Stomach (tissue), 8 donors: ENCODE measurements at regions not wholly inside any gene's neighbourhood (a gene's known extent, or its start where the extent isn't known, plus 50 kb on each side); places are given as distances from the start of the nearest gene placed in this dataset.

Source experiments
- DNase-seq, 2 donors: peaks; one replicate each; pipeline versions ENCODE4 v3.0.0 to v3.0.0-alpha.2; 2013 to 2019
- H3K27ac ChIP-seq, 5 donors: fragments of 200-600 bp in 4 of 5; sonication (generic) in 4 of 5; one replicate each; pipeline ENCODE4 v1.5.1; 2013 to 2019; ENCODE audit warnings: mild to moderate bottlenecking in 1 of 5, moderate library complexity in 1 of 5
- H3K27me3 ChIP-seq, 3 donors: fragments of 200-600 bp; sonication (generic); one replicate each; pipeline ENCODE4 v1.5.1; 2017 to 2019; ENCODE audit warnings: mixed run types in 1 of 3
- H3K36me3 ChIP-seq, 4 donors: fragments of 200-600 bp; sonication (generic); 1 replicate in 3 of 4; 2 replicates in 1 of 4; pipeline ENCODE4 v1.5.1; 2016 to 2019
- H3K4me1 ChIP-seq, 4 donors: fragments of 200-600 bp; sonication (generic); one replicate each; pipeline ENCODE4 v1.5.1; 2016 to 2019
- H3K4me3 ChIP-seq, 4 donors: fragments of 200-600 bp; sonication (generic) in 3 of 4; one replicate each; pipeline ENCODE4 v1.5.1; 2016 to 2019; ENCODE audit warnings: mild to moderate bottlenecking in 1 of 4
- H3K9me3 ChIP-seq, 4 donors: fragments of 200-600 bp; sonication (generic); one replicate each; pipeline ENCODE4 v1.5.1; 2016 to 2019
- EP300 ChIP-seq: sonication (generic); formaldehyde crosslinking; IDR thresholded peaks from one replicate; pipeline ENCODE4 v1.6.1; 2017; ENCODE audit warnings: antibody characterized with exemption
- POLR2A ChIP-seq, 4 donors: fragments of 450-650 bp; IDR thresholded peaks; one replicate each; pipeline ENCODE4 v1.6.1; 2016; ENCODE audit warnings: antibody characterized with exemption in 4 of 4, control low read depth in 2 of 4, mild to moderate bottlenecking in 1 of 4, moderate library complexity in 1 of 4
- POLR2AphosphoS5 ChIP-seq, 3 donors: sonication (generic); formaldehyde crosslinking; IDR thresholded peaks; one replicate each; pipeline ENCODE4 v1.6.1; 2016; ENCODE audit warnings: antibody characterized with exemption in 3 of 3
- WGBS, 5 donors: extraction: QIAGEN DNeasy Blood & Tissue Kit in 3 of 5; methylation state at CpG; one replicate each; pipeline versions ENCODE4 v1.1.5 to v1.1.7; 2013 to 2018; 5-methylcytosine and 5-hydroxymethylcytosine counted together
- intact Hi-C: fragments of 100-400 bp; cut with DNase I; formaldehyde crosslinking; loops from one replicate; pipeline ENCODE4 v1.15.1; 2023; ENCODE audit warnings: low total_unique reads
- TF ChIP-seq, protein P1 (sequence below), 7 experiments: fragments of 450-650 bp in 4 of 7; fragments of 200-600 bp in 3 of 7; sonication (generic) in 3 of 7; IDR thresholded peaks; one replicate each; pipeline ENCODE4 v1.5.1; 2016 to 2019; ENCODE audit warnings: antibody characterized with exemption in 7 of 7, control low read depth in 2 of 7, mild to moderate bottlenecking in 1 of 7
- donor health status: healthy with polysubstance abuse.
- donor health status: Bipolar disorder and iron deficiency.
- donor health status: healthy.

- no peaks in the 10 kb centered on the region for H3K36me3 ChIP-seq
- no peak for DNase-seq
- H3K27me3 ChIP-seq: no peaks in the 10 kb centered on the region
- intact Hi-C loops: no loop called here
- no peak overlapping the region for H3K27ac ChIP-seq
- H3K4me1 ChIP-seq: no peaks in the 10 kb centered on the region
- 74 to 86% (median 81%) methylated on average over 4 of the region's 4 CpGs for WGBS, 5 donors
- H3K9me3 ChIP-seq: peaks cover 0 to 4% (median 0%) of the 10 kb centered on the region in 4 donors
- H3K4me3 ChIP-seq: no peak overlapping the region
- TF ChIP-seq EP300 (no peak), POLR2AphosphoS5 (IDR thresholded peaks at IDR 0.05) (no peak)
These were observed 1195.6 kb upstream of the ADGRL4 start for GRCh38 chr1:80202118-80202517.

GRCh38 chr1:80194221-80194620 lies 1187.7 kb upstream of the ADGRL4 start:
- no peaks in the 10 kb centered on the region for H3K4me1 ChIP-seq
- 71 to 82% (median 80%) methylated on average over 4 of the region's 4 CpGs for WGBS, 5 donors
- no peak for DNase-seq
- no peaks in the 10 kb centered on the region for H3K27me3 ChIP-seq
- no peak overlapping the region for H3K4me3 ChIP-seq
- intact Hi-C loops: no loop called here
- no peaks in the 10 kb centered on the region for H3K36me3 ChIP-seq
- no peak for TF ChIP-seq EP300
- TF ChIP-seq, protein P1, sequence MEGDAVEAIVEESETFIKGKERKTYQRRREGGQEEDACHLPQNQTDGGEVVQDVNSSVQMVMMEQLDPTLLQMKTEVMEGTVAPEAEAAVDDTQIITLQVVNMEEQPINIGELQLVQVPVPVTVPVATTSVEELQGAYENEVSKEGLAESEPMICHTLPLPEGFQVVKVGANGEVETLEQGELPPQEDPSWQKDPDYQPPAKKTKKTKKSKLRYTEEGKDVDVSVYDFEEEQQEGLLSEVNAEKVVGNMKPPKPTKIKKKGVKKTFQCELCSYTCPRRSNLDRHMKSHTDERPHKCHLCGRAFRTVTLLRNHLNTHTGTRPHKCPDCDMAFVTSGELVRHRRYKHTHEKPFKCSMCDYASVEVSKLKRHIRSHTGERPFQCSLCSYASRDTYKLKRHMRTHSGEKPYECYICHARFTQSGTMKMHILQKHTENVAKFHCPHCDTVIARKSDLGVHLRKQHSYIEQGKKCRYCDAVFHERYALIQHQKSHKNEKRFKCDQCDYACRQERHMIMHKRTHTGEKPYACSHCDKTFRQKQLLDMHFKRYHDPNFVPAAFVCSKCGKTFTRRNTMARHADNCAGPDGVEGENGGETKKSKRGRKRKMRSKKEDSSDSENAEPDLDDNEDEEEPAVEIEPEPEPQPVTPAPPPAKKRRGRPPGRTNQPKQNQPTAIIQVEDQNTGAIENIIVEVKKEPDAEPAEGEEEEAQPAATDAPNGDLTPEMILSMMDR (IDR thresholded peaks at IDR 0.05): no peak
- no peak for TF ChIP-seq POLR2AphosphoS5 (IDR thresholded peaks at IDR 0.05)
- TF ChIP-seq POLR2A (IDR thresholded peaks at IDR 0.05): no peak
- H3K27ac ChIP-seq: no peak overlapping the region
- H3K9me3 ChIP-seq: peaks cover 0 to 4% (median 0%) of the 10 kb centered on the region in 4 donors

DNA sequence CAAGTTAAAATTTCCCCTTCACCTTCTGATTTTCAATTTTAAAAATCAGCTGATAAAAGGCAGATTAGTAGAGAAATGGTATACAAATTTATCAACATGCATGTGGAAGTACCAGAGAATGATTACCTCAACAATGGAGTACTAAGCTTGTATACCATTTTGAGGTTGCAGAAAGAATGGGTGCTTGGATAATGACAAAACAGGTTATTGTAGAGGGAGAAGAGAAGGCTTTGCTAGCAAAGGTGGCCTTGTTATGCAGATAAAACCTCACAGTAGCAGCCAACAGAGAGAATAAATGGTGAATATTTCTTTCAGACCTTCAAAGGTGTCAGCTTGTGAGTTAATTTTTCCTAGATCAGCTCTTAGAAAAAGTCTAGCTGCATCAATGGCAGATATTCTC lies 1174.9 kb upstream of the ADGRL4 start:
- intact Hi-C loops: no loop called here
- Histone ChIP-seq H3K9me3 (peaks cover 0 to 4% (median under 1%) of the 10 kb centered on the region in 4 donors), H3K4me1 (no peaks in the 10 kb centered on the region), H3K4me3 (no peak overlapping the region), H3K27ac (no peak overlapping the region), H3K36me3 (no peaks in the 10 kb centered on the region), H3K27me3 (no peaks in the 10 kb centered on the region)
- no peak for DNase-seq
- TF ChIP-seq POLR2A (IDR thresholded peaks at IDR 0.05) (no peak), EP300 (no peak), POLR2AphosphoS5 (IDR thresholded peaks at IDR 0.05) (no peak)
- TF ChIP-seq, protein P1 (IDR thresholded peaks at IDR 0.05): no peak

- no peaks in the 10 kb centered on the region for H3K36me3 ChIP-seq
- H3K9me3 ChIP-seq: peaks cover 0 to 8% (median 0%) of the 10 kb centered on the region in 4 donors
- intact Hi-C loops: no loop called here
- H3K27ac ChIP-seq: no peak overlapping the region
- H3K4me3 ChIP-seq: no peak overlapping the region
- no peaks in the 10 kb centered on the region for H3K4me1 ChIP-seq
- WGBS, 5 donors: 61 to 81% (median 79%) methylated on average over 4 of the region's 4 CpGs
- no peaks in the 10 kb centered on the region for H3K27me3 ChIP-seq
- peak in 1 of 2 donors; percentile 6 for DNase-seq
- TF ChIP-seq EP300 (no peak), POLR2A (IDR thresholded peaks at IDR 0.05) (no peak), POLR2AphosphoS5 (IDR thresholded peaks at IDR 0.05) (no peak)
- TF ChIP-seq, protein P1 (IDR thresholded peaks at IDR 0.05): no peak
These were observed 1165.1 kb upstream of the ADGRL4 start for GRCh38 chr1:80171631-80172030.

GRCh38 chr1:80170811-80171485 lies 1164.4 kb upstream of the ADGRL4 start:
- Histone ChIP-seq H3K4me1 (no peaks in the 10 kb centered on the region), H3K27ac (no peak overlapping the region), H3K36me3 (no peaks in the 10 kb centered on the region), H3K27me3 (no peaks in the 10 kb centered on the region), H3K4me3 (no peak overlapping the region), H3K9me3 (peaks cover 0 to 1% (median 0%) of the 10 kb centered on the region in 4 donors)
- DNase-seq: peak in 1 of 2 donors; percentile 71
- intact Hi-C loops: no loop called here
- 28 to 50% (median 34%) methylated on average over 1 of the region's 1 CpG for WGBS, 5 donors
- TF ChIP-seq POLR2AphosphoS5 (IDR thresholded peaks at IDR 0.05): no peak
